CD4-positive, alpha-beta T cell treated with Interleukin-17A for 1 hour (primary cell): ENCODE measurements at regions not wholly inside any gene's neighbourhood (a gene's known extent, or its start where the extent isn't known, plus 50 kb on each side); places are given as distances from the start of the nearest gene placed in this dataset.
"Not testable (repeated sequence)": the region's sequence is repeated elsewhere in the genome, so short reads cannot be mapped to it uniquely, and the experiment has no call there.

Source experiments
- DNase-seq: peaks from one replicate; pipeline ENCODE4 v3.0.0-alpha.2; 2020

DNA sequence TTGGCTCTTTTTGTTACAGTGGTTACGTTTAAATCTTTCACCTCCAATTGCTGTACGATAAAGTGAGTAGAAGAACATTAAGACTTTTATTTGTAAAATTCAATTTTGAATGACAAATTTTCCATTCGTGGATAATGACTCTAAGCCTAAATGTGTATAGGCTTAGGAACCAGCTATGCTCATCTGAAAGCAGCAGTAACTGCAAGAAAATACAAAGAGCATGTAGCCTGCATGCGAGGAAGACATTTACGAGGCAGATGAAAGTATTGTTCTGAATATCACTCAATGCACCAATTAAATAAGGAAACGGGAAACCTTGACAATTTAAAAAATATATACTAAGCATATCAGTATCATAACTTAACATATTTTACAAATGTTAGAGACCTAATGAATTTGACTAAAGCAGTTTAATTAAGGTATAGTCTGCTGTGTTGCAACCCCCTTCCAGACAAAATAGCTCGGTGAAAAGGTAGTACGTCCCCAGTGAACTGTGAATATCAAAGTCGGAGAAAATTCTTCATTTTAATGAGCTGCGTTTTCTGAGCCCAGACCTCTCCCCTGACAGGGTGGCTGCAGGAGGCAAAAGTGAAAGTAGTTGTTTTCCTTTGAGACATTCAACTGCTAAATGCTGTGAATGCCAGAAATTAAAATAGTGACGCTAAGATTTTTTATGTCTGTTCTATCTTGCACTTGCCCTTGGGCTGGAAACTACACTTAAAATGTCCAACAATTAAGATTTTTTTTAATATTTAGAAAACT, 1236.5 kb upstream of the TENM3 start:
- no peak for DNase-seq

DNA sequence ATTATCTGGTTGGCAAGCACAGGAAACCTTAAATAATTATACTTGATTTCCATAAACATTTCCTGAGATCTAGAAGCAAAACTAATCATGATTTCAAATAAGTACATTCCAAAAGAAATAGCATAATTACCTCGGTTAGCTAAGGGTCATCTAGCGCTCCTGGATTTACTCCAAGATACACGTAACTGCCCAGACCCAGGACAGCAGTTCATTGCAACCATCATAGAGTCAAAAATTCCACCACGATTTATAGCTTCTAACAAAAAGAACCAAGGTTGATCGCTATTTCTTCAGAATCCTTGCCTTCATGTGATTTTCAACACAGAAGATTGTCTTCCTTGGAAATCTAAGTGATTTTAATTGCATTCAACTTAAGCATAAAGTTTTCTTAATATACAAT, 1235.5 kb upstream of the TENM3 start:
- DNase-seq: no peak

- DNase-seq: no peak
Measured at GRCh38 chr4:181008164-181008563, 1235.0 kb upstream of the TENM3 start.

DNA sequence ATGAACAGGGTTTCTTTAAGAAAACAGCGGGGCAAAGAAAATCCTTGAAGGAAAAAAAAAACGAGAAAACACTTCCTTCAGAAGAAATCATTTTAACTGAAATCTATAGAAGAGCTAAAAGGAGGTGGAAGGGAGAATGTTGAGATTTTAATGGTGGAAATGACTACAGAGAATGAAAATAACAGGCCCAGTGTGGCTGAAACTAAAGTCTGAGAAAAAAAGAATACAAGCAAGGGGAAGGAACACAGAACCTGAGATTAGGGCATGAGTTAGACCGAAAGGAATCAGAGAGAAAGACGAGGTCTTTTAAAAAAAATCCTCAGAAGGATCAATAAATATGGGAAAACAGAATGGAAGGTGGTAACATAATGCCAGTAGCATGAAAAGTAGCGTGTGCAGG, 1230.0 kb upstream of the TENM3 start:
- no peak for DNase-seq

DNA sequence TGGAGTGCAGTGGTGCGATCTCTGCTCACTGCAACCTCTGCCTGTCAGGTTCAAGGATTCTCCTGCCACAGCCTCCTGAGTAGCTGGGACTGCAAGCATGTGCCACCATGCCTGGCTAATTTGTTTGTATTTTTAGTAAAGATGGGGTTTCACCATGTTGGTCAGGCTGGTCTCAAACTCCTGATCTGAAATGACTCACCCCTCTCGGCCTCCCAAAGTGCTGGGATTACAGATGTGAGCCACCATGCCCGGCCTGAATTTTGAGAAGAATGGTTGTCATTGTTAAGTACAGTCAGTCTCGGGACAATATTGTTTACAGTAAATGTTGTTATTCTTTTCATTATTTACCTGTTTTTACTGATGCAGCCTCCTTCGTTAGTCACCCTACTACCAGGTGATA, 1226.2 kb upstream of the TENM3 start:
- DNase-seq: no peak

- DNase-seq: no peak
Measured at GRCh38 chr4:181018472-181018871, 1224.7 kb upstream of the TENM3 start.

DNA sequence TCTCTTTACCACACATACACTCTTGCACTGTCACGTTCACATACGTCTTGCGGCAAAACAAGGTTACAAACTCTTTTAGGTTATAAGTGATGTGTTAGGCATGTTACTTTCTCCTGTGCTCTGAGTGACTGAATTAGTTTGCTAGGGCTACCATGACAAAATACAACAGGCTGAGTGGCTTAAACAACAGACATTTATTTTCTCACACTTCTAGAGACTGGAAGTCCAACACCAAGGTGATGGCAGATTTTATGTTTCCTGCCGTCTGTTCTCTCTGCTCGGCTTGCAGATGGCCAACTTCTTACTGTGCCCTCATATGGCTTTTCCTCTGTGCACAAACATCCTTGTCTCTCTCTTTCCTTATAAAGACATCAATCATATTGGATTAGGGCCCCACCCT, 1224.3 kb upstream of the TENM3 start:
- no peak for DNase-seq

GRCh38 chr4:181020456-181020855, 1222.7 kb upstream of the TENM3 start:
- no peak for DNase-seq

DNA sequence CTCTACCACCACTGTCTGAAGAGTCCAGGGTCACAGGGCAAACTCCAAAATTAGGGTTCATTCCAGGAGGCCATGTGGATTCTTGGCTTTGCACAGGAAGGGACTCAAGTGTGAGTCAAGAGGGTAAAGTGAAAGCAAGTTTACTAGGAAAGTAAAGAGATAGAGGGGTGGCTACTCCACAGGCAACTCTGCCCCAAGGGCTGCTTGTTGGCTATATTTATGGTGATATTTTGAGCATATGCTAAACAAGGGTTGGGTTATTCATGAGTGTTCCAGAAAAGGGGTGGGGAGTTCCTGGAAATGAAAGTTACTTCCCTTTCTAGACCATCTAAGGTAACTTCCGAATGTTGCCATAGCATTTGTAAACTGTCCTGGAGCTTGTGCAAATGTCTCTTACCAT, 1222.0 kb upstream of the TENM3 start:
- no peak for DNase-seq

DNA sequence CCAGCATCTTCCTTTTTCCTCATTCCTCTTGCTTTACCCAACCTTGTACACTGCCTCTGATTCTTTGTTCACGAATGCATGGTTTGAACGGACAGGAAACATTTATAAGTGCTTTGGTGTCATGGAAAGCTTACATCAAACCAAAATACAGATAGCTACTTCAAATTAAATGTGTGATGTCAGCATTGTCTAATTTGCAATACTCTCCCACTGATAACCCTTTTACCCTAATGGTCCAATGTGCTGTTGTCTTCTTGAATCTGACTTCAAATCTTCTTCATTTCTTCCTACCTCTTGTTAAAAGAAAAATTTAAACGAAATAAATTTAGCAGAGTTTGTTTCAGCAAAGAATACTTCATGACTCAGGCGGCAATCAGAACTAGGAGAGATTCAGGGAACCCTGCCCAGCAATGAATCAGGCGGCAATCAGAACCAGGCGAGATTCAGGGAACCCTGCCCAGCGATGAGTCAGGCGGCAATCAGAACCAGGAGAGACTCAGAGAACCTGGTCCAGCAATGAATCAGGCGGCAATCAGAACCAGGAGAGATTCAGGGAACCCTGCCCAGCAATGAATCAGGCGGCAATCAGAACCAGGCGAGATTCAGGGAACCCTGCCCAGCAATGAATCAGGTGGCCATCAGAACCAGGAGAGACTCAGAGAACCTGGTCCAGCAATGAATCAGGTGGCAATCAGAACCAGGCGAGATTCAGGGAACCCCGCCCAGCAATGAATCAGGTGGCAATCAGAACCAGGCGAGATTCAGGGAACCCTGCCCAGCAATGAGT, 1212.9 kb upstream of the TENM3 start:
- not testable (repeated sequence) for DNase-seq

DNA sequence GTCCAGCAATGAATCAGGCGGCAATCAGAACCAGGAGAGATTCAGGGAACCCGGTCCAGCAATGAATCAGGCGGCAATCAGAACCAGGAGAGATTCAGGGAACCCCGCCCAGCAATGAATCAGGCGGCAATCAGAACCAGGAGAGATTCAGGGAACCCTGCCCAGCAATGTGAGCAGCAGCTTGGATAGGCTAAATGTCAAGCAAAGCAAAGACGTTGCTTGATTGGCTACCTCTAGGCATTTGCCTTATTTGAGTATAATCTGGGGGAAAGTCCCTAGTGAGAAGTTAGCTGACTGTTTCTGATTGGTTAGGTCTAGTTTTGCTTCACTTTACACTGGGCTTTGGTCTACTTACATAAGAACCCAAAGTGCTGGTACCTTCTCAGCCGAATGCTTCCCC, 1212.2 kb upstream of the TENM3 start:
- no peak for DNase-seq

- no peak for DNase-seq
Measured at GRCh38 chr4:181043486-181043885, 1199.7 kb upstream of the TENM3 start.

DNA sequence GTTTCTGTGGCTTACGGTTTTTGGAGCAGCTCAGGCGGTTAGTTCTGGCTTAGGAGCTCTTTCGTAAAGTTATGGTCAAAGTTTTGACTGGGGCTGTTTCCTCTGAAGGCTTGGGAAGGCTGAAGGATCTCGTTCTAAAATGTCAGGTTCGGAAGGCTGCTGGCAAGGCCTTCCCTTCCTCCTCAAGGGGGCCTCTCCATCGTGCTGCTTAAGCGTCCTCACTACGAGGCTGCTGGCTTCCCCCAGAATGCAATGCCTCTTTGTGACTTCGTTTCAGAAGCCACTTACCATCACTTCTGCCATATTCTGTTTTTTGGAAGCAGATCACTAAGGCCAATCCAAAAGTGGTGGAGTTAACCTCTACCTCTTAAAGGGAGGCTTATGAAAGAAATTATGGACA, 1196.4 kb upstream of the TENM3 start:
- no peak for DNase-seq

- DNase-seq: no peak
Measured at GRCh38 chr4:181051931-181052330, 1191.3 kb upstream of the TENM3 start.

- DNase-seq: no peak
Measured at GRCh38 chr4:181061787-181062186, 1181.4 kb upstream of the TENM3 start.

DNA sequence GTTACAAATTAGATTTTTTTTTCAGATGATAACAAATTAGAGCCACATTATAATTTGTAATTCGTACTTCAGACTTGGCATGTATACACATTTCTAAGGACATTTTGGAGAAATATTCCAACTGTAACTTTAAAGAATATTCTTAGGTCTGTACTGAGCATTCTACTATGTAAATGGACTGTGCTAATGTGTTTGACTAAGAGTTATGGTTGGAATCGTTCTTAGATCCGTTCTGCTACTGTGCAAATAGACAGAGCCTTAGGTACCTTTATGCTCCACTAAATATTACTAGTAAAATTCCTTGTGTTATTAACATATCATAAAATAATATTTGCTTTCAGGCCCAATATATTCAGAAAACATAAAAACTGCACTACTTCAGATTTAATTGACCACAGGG, 1180.0 kb upstream of the TENM3 start:
- no peak for DNase-seq

- no peak for DNase-seq
Measured at GRCh38 chr4:181077341-181077740, 1165.9 kb upstream of the TENM3 start.

GRCh38 chr4:181078196-181078595, 1165.0 kb upstream of the TENM3 start:
- no peak for DNase-seq

- DNase-seq: no peak
Measured at GRCh38 chr4:181083757-181084361, 1159.3 kb upstream of the TENM3 start.

DNA sequence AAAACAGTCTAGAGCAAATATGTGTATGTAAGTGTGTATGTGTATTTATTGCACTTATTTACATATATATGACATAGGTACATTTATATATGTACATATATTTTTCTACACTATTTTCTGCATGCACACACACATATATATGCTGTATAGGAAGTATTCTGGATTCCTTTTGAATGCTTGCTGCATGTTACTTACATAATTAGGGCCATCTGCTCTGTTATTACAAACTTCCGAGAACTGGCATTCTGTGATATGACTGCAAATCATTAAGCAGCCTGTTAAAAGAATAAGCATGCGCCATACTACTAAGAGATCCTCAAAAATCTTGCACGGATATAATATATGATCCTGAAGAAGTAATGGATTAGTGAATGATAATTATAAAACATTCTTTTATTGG, 1157.6 kb upstream of the TENM3 start:
- no peak for DNase-seq

DNA sequence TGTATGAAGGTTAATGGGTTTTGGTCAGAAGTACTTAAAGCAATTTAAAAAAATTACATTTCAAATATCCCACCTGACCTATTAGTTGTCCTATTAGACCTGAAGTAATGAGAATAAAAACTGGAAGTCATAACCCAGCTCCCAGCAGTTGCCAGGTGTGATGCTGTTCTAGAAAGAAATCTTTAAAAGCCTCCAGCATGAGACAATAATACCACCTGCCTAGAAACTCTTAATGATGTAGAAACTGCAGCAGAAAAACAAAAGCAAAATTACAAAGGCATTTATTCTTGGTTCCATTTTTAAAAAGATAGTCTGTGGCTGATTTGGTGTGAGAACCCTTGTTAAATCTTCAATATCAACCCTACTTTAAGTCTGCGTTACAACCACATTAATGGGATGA, 1137.7 kb upstream of the TENM3 start:
- DNase-seq: no peak

GRCh38 chr4:181106398-181106797, 1136.8 kb upstream of the TENM3 start:
- no peak for DNase-seq

GRCh38 chr4:181108237-181108636, 1135.0 kb upstream of the TENM3 start:
- DNase-seq: no peak

- no peak for DNase-seq
Measured at GRCh38 chr4:181119186-181119585, 1124.0 kb upstream of the TENM3 start.
